OCI-LY1 (cell line): ENCODE measurements at regions not wholly inside any gene's neighbourhood (a gene's known extent, or its start where the extent isn't known, plus 50 kb on each side); places are given as distances from the start of the nearest gene placed in this dataset.

Source experiments
- EZH2 ChIP-seq: fragments of 200-600 bp; sonication (generic), shearing (Covaris generic); IDR thresholded peaks from 2 replicates; pipeline ENCODE4 v1.8.0; 2017; ENCODE audit warnings: borderline replicate concordance, mixed run types, mild to moderate bottlenecking, antibody characterized with exemption, low read length, moderate library complexity, mixed read lengths
- TF ChIP-seq, protein P1 (sequence below): fragments of 200-600 bp; sonication (generic), shearing (Covaris generic); IDR thresholded peaks from 2 replicates; pipeline ENCODE4 v1.5.1; 2017; ENCODE audit warnings: mild to moderate bottlenecking, antibody characterized with exemption, low read length, moderate library complexity, mixed read lengths

DNA sequence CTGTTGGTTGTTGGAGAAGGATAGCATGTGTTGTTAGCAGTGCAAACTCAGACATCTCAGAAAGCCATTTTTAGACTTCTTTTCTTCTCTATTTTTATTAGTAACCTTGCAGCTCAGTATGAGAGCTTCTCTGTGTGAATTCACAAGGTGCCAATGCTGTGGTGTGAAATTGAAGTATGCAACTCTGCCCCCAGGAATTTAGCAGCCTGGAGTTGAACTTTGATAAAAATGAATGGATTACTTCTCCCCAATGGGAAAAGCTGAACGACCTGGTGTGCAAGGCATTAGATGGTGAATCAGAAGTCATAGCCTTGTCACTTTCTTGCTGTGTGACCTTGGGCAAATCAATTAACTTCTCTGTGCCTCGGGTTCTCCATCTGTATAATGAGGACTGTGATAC is 512.3 kb upstream of the PCDH9 start:
- TF ChIP-seq, protein P1, sequence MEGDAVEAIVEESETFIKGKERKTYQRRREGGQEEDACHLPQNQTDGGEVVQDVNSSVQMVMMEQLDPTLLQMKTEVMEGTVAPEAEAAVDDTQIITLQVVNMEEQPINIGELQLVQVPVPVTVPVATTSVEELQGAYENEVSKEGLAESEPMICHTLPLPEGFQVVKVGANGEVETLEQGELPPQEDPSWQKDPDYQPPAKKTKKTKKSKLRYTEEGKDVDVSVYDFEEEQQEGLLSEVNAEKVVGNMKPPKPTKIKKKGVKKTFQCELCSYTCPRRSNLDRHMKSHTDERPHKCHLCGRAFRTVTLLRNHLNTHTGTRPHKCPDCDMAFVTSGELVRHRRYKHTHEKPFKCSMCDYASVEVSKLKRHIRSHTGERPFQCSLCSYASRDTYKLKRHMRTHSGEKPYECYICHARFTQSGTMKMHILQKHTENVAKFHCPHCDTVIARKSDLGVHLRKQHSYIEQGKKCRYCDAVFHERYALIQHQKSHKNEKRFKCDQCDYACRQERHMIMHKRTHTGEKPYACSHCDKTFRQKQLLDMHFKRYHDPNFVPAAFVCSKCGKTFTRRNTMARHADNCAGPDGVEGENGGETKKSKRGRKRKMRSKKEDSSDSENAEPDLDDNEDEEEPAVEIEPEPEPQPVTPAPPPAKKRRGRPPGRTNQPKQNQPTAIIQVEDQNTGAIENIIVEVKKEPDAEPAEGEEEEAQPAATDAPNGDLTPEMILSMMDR: no peak
- no peak for TF ChIP-seq EZH2
